Prostate gland (tissue), 2 donors: ENCODE measurements at regions not wholly inside any gene's neighbourhood (a gene's known extent, or its start where the extent isn't known, plus 50 kb on each side); places are given as distances from the start of the nearest gene placed in this dataset.

Experiments used
- POLR2A ChIP-seq: fragments of 450-650 bp; IDR thresholded peaks from one replicate; pipeline ENCODE4 v1.6.1; 2016; ENCODE audit warnings: antibody characterized with exemption, mild to moderate bottlenecking
- POLR2AphosphoS5 ChIP-seq: sonication (generic); formaldehyde crosslinking; IDR thresholded peaks from one replicate; pipeline ENCODE4 v1.6.1; 2017; ENCODE audit warnings: antibody characterized with exemption
- TF ChIP-seq, protein P1 (sequence below), 4 experiments: fragments of 200-600 bp in 2 of 4; fragments of 450-650 bp in 2 of 4; sonication (generic) in 2 of 4; IDR thresholded peaks; 1 replicate in 3 of 4; 2 replicates in 1 of 4; pipeline ENCODE4 v1.5.1; 2016 to 2019; ENCODE audit warnings: antibody characterized with exemption in 4 of 4, mild to moderate bottlenecking in 2 of 4, moderate library complexity in 2 of 4

GRCh38 chr9:81097131-81097847, 592.1 kb downstream of the TLE1 start:
- TF ChIP-seq, protein P1, sequence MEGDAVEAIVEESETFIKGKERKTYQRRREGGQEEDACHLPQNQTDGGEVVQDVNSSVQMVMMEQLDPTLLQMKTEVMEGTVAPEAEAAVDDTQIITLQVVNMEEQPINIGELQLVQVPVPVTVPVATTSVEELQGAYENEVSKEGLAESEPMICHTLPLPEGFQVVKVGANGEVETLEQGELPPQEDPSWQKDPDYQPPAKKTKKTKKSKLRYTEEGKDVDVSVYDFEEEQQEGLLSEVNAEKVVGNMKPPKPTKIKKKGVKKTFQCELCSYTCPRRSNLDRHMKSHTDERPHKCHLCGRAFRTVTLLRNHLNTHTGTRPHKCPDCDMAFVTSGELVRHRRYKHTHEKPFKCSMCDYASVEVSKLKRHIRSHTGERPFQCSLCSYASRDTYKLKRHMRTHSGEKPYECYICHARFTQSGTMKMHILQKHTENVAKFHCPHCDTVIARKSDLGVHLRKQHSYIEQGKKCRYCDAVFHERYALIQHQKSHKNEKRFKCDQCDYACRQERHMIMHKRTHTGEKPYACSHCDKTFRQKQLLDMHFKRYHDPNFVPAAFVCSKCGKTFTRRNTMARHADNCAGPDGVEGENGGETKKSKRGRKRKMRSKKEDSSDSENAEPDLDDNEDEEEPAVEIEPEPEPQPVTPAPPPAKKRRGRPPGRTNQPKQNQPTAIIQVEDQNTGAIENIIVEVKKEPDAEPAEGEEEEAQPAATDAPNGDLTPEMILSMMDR (IDR thresholded peaks at IDR 0.05), result no peak
- no peak for TF ChIP-seq POLR2A
- TF ChIP-seq POLR2AphosphoS5, result no peak
